ENCODE measurements at regions not wholly inside any gene's neighbourhood (a gene's known extent, or its start where the extent isn't known, plus 50 kb on each side); places are given as distances from the start of the nearest gene placed in this dataset.

DNA sequence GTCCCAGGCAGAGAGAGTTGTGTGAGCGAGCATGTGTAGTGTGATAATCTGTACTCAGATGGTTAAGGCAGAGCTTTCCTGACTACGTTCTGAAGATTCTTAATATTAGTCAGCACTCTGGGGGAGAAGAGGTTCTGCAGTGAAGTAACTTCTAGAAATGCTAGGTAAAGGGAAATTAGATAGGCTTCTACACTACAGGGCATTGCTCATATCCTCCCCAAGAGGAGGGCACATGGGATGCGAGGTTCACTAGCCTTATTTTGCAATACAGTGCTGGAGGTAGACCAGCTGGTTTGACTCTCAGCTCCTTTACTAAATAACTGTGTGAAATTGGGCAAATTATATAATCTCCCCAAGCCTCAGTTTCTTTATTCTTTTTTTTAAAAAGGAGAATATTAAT is 300.3 kb upstream of the PDZRN3 start:
- Histone ChIP-seq H3K9me3 (ENCODE audit: low read depth) (no peaks in the 10 kb centered on the region), H3F3A (ENCODE audit: low read depth) (no peaks in the 10 kb centered on the region), H3K4me3 (no peak overlapping the region), H3K4me2 (no peak overlapping the region), H3K27ac (no peak overlapping the region), H3K9ac (no peak overlapping the region), H4K20me1 (ENCODE audit: low read depth) (no peaks in the 10 kb centered on the region), H3K79me2 (ENCODE audit: low read depth) (no peaks in the 10 kb centered on the region), H2AFZ (replicated peaks) (no peak overlapping the region), H3K36me3 (no peaks in the 10 kb centered on the region), H3K4me1 (peaks cover 8% of the 10 kb centered on the region), H3K27me3 (no peaks in the 10 kb centered on the region)
- TF ChIP-seq EZH2 (IDR thresholded peaks at IDR 0.05) = no peak
- Mint-ChIP-seq H3K36me3 (no peaks in the 10 kb centered on the region), H3K27me3 (ENCODE audit: insufficient read depth, low read depth) (no peaks in the 10 kb centered on the region), H3K4me3 (no peak overlapping the region), H3K9me3 (no peaks in the 10 kb centered on the region), H3K27ac (no peak overlapping the region), H3K4me1 (peaks cover 4% of the 10 kb centered on the region)
- DNase-seq (ENCODE audit: low spot score) = no peak

DNA sequence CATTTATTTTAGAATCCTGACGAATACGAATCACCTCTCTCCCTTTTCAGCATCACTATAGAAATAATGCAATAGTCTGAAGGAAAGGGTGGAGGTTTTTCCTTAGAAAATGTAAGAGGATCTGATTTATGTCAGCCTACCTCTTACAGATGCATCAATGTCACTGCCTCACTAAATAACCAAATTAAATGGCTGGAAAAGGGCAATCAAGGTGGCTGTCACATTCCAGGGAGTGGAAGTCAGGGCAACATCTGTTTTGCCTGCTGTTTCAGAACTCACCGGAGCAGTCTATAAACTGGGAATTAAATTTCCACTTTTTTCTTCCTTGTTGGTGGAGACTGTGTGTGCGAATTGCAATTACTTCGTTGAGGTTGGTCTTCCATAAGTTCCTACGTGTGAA is 299.3 kb upstream of the PDZRN3 start:
- no peaks in the 10 kb centered on the region for H4K20me1 ChIP-seq (ENCODE audit: low read depth)
- H3K4me1 ChIP-seq = peaks cover 8% of the 10 kb centered on the region
- no peak overlapping the region for H3K4me3 ChIP-seq
- H3K9ac ChIP-seq = no peak overlapping the region
- H3K4me2 ChIP-seq = no peak overlapping the region
- H3K4me3 Mint-ChIP-seq = no peak overlapping the region
- no peaks in the 10 kb centered on the region for H3K79me2 ChIP-seq (ENCODE audit: low read depth)
- H3K36me3 ChIP-seq = no peaks in the 10 kb centered on the region
- no peaks in the 10 kb centered on the region for H3F3A ChIP-seq (ENCODE audit: low read depth)
- H3K9me3 Mint-ChIP-seq = no peaks in the 10 kb centered on the region
- H3K27ac ChIP-seq = no peak overlapping the region
- H3K27me3 ChIP-seq = no peaks in the 10 kb centered on the region
- DNase-seq (ENCODE audit: low spot score) = no peak
- TF ChIP-seq EZH2 (IDR thresholded peaks at IDR 0.05) (no peak), CTCF (IDR thresholded peaks at IDR 0.05) (no peak), EZH2phosphoT487 (IDR thresholded peaks at IDR 0.05) (no peak)
- H2AFZ ChIP-seq (replicated peaks) = no peak overlapping the region
- peaks cover 4% of the 10 kb centered on the region for H3K4me1 Mint-ChIP-seq
- H3K9me3 ChIP-seq (ENCODE audit: low read depth) = no peaks in the 10 kb centered on the region
- H3K36me3 Mint-ChIP-seq = no peaks in the 10 kb centered on the region
- no peaks in the 10 kb centered on the region for H3K27me3 Mint-ChIP-seq (ENCODE audit: insufficient read depth, low read depth)
- no peak overlapping the region for H3K27ac Mint-ChIP-seq

DNA sequence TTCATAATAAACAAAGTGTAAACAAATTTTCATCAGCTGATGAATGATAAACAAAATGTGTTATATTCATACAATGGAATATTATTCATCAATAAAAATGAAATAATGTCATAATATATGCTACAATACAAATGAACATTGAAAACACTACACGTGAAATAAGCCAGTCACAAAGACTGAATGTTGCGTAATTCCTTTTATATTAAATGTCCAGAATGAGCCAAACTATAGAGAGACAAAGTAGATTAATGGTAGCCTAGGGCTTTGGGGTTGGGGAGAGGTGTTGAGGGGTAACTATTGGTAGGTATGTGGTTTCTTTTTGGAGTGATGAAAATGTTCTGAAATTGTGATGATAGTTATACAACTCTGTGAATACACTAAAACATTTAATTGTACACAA is 292.9 kb upstream of the PDZRN3 start:
- H3K4me1 Mint-ChIP-seq = no peaks in the 10 kb centered on the region
- TF ChIP-seq EZH2phosphoT487 (IDR thresholded peaks at IDR 0.05) (no peak), EZH2 (IDR thresholded peaks at IDR 0.05) (no peak), CTCF (IDR thresholded peaks at IDR 0.05) (no peak)
- no peaks in the 10 kb centered on the region for H3K27me3 ChIP-seq
- no peak overlapping the region for H3K9ac ChIP-seq
- H4K20me1 ChIP-seq (ENCODE audit: low read depth) = no peaks in the 10 kb centered on the region
- H3K36me3 Mint-ChIP-seq = no peaks in the 10 kb centered on the region
- H3F3A ChIP-seq (ENCODE audit: low read depth) = no peaks in the 10 kb centered on the region
- DNase-seq (ENCODE audit: low spot score) = no peak
- no peak overlapping the region for H3K27ac ChIP-seq
- no peak overlapping the region for H3K4me3 ChIP-seq
- H3K9me3 Mint-ChIP-seq = no peaks in the 10 kb centered on the region
- no peaks in the 10 kb centered on the region for H3K9me3 ChIP-seq (ENCODE audit: low read depth)
- H3K36me3 ChIP-seq = no peaks in the 10 kb centered on the region
- no peak overlapping the region for H3K4me2 ChIP-seq
- H3K79me2 ChIP-seq (ENCODE audit: low read depth) = no peaks in the 10 kb centered on the region
- H3K4me3 Mint-ChIP-seq = no peak overlapping the region
- H2AFZ ChIP-seq (replicated peaks) = no peak overlapping the region
- no peak overlapping the region for H3K27ac Mint-ChIP-seq
- H3K4me1 ChIP-seq = no peaks in the 10 kb centered on the region
- H3K27me3 Mint-ChIP-seq (ENCODE audit: insufficient read depth, low read depth) = peaks cover 3% of the 10 kb centered on the region

DNA sequence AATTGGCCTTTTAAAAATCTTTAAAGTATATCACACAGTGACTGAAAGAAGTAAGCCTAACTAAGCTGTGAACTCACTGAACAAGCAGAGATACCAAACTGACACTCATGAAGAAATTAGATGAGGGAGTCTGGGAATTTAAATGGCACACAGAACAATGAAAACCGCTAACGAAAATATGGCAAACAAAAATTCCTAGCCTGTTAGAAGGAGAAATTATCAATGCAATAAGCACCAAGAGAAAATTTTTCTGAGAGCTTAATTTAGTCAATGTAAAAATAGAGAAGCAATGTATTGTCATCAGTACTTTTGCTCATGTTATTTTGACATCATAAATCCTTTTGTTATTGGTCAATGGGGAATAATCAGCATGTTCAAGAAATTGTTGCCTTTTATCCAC is 291.1 kb upstream of the PDZRN3 start:
- Histone ChIP-seq H3K9ac (no peak overlapping the region), H3K27ac (no peak overlapping the region), H2AFZ (replicated peaks) (no peak overlapping the region), H3K4me2 (no peak overlapping the region), H3K36me3 (no peaks in the 10 kb centered on the region), H3K4me3 (no peak overlapping the region), H3F3A (ENCODE audit: low read depth) (no peaks in the 10 kb centered on the region), H3K9me3 (ENCODE audit: low read depth) (no peaks in the 10 kb centered on the region), H3K4me1 (no peaks in the 10 kb centered on the region), H4K20me1 (ENCODE audit: low read depth) (no peaks in the 10 kb centered on the region), H3K79me2 (ENCODE audit: low read depth) (no peaks in the 10 kb centered on the region), H3K27me3 (no peaks in the 10 kb centered on the region)
- no peak overlapping the region for H3K27ac Mint-ChIP-seq
- DNase-seq (ENCODE audit: low spot score) = no peak
- H3K27me3 Mint-ChIP-seq (ENCODE audit: insufficient read depth, low read depth) = peaks cover 3% of the 10 kb centered on the region
- H3K4me3 Mint-ChIP-seq = no peak overlapping the region
- H3K4me1 Mint-ChIP-seq = no peaks in the 10 kb centered on the region
- no peak for TF ChIP-seq EZH2phosphoT487 (IDR thresholded peaks at IDR 0.05)
- no peak for TF ChIP-seq CTCF (IDR thresholded peaks at IDR 0.05)
- TF ChIP-seq EZH2 (IDR thresholded peaks at IDR 0.05) = no peak
- H3K36me3 Mint-ChIP-seq = no peaks in the 10 kb centered on the region
- no peaks in the 10 kb centered on the region for H3K9me3 Mint-ChIP-seq

Data from neural progenitor cell (in vitro differentiated cells).